Thoracic aorta (tissue), 2 donors: ENCODE measurements at regions not wholly inside any gene's neighbourhood (a gene's known extent, or its start where the extent isn't known, plus 50 kb on each side); places are given as distances from the start of the nearest gene placed in this dataset.

Experiments used
- ATAC-seq: fragments of 150-250 bp; one replicate; pipeline ENCODE4 v1.8.0; 2017; ENCODE audit warnings: low read depth; ENCODE audit not compliant: insufficient number of reproducible peaks, low FRiP score
- DNase-seq: peaks from one replicate; pipeline ENCODE4 v3.0.0-alpha.2; 2020; ENCODE audit warnings: low spot score
- H3K27ac ChIP-seq, 2 donors: fragments of 200-600 bp; sonication (generic); 1 replicate in 1 of 2; 2 replicates in 1 of 2; pipeline ENCODE4 v1.5.1; 2016; ENCODE audit warnings: mild to moderate bottlenecking in 2 of 2, moderate library complexity in 2 of 2
- H3K27me3 ChIP-seq: fragments of 200-600 bp; sonication (generic); replicated peaks from 2 replicates; pipeline ENCODE4 v1.6.0; 2016; ENCODE audit warnings: mild to moderate bottlenecking; ENCODE audit not compliant: insufficient read depth
- H3K36me3 ChIP-seq: fragments of 200-600 bp; sonication (generic); one replicate; pipeline ENCODE4 v1.5.1; 2016
- H3K4me1 ChIP-seq, 2 donors: fragments of 200-600 bp; sonication (generic); 1 replicate in 1 of 2; 2 replicates in 1 of 2; pipeline versions ENCODE4 v1.5.1 to v1.6.0; 2016; ENCODE audit warnings: low read depth in 2 of 2, mild to moderate bottlenecking in 1 of 2; ENCODE audit not compliant: control insufficient read depth in 1 of 2
- H3K4me3 ChIP-seq: fragments of 200-600 bp; sonication (generic); 2 replicates; pipeline ENCODE4 v1.5.1; 2016; ENCODE audit warnings: mild to moderate bottlenecking
- H3K9me3 ChIP-seq: fragments of 200-600 bp; sonication (generic); 2 replicates; pipeline ENCODE4 v1.5.1; 2016
- CTCF ChIP-seq: fragments of 200-600 bp; sonication (generic); IDR thresholded peaks from one replicate; pipeline ENCODE4 v1.5.1; 2019; ENCODE audit warnings: antibody characterized with exemption

DNA sequence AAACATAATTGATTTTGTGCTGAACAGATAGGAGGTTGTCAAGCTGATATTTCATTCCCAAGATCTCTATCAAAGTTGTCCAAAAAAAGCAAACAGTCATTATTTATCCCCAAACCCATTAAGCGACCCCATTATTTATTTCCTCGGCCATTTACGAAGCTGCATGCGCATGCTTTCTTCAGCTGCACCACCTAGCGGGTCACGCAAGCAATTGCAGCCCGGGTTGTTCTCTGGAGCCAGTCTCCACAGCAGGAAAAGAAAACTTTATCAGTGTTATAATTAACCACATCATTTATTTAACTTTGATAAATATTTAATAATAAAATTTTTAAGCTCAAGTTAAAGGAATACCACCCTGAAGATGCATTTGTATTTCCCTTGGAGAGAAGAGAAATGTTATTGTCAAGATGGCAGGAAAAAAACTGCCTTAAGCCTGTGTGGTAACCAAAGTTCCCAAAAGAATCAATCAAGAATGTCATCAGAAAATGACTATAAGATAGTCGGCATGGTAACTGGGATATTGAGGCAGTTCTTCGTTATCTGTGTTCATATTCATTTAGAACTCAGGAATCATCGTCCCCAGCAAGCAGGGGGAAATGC, 304.7 kb downstream of the FBXO15 start:
- peak overlapping the region; percentile 45 for H3K4me3 ChIP-seq
- H3K4me1 ChIP-seq: no peaks in the 10 kb centered on the region
- peak; percentile 68 for TF ChIP-seq CTCF
- no peaks in the 10 kb centered on the region for H3K9me3 ChIP-seq
- ATAC-seq: no peak
- H3K27ac ChIP-seq: no peak overlapping the region
- no peaks in the 10 kb centered on the region for H3K36me3 ChIP-seq
- no peaks in the 10 kb centered on the region for H3K27me3 ChIP-seq
- no peak for DNase-seq

DNA sequence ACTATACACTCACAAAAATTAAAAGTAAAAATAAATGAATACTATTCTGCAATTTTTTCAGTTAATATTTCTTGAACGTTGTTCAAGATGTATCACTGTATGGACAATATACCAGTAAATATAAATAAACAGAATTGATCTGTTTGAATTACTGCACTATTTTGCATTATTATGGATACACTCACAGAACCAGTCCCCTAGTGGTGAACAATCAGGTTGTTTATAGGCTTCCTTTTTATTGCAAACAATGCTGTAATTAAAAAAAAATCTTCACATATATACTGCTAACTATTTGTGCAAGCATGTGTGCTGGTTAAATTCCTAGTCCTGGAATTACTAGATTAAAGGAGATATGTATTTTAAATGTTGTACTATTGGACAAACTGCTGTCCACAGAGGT, 306.0 kb downstream of the FBXO15 start:
- H3K27ac ChIP-seq: no peak overlapping the region
- H3K4me1 ChIP-seq: no peaks in the 10 kb centered on the region
- ATAC-seq (no peak), DNase-seq (no peak)
- no peak for TF ChIP-seq CTCF
- H3K4me3 ChIP-seq: no peak overlapping the region
- H3K9me3 ChIP-seq: no peaks in the 10 kb centered on the region
- H3K36me3 ChIP-seq: no peaks in the 10 kb centered on the region
- no peaks in the 10 kb centered on the region for H3K27me3 ChIP-seq

DNA sequence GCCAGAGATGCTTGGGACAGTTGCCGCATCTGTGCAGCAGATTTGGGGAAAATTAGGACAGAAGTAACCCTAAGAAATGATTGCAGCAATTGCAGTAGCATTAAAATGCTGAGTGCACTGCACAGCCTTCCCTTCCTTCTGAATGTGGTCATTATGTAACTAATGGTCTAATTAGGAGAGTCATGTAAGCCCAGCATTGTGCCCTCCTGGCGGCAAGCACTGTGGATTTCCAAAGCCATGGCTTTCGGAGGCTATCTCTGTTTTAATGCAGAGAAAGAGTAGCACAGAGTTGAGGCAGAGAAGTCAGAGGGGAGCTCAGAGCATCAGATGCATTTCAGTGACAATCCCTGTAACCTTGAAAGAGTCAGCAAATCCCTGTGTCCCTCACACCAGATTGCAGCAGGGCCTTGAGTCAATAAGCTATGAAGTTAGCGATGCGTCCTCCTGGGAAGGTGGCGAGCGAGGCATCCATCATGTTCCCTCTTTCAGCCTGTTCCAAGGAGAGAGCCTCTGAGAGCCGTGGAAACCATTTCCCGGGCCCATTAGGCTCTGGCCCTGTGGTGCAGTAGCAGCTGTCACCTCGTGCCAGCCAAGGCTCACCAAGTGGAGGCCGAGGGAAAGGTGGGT, 307.2 kb downstream of the FBXO15 start:
- no peak overlapping the region for H3K27ac ChIP-seq
- no peaks in the 10 kb centered on the region for H3K9me3 ChIP-seq
- no peak for TF ChIP-seq CTCF
- no peak for DNase-seq
- no peaks in the 10 kb centered on the region for H3K36me3 ChIP-seq
- ATAC-seq: no peak
- H3K4me3 ChIP-seq: no peak overlapping the region
- H3K4me1 ChIP-seq: no peaks in the 10 kb centered on the region
- no peaks in the 10 kb centered on the region for H3K27me3 ChIP-seq

GRCh38 chr18:73839441-73839840, 308.2 kb downstream of the FBXO15 start:
- no peak for ATAC-seq
- no peak for TF ChIP-seq CTCF
- Histone ChIP-seq H3K9me3 (no peaks in the 10 kb centered on the region), H3K4me1 (no peaks in the 10 kb centered on the region), H3K36me3 (no peaks in the 10 kb centered on the region), H3K27ac (no peak overlapping the region), H3K4me3 (no peak overlapping the region), H3K27me3 (no peaks in the 10 kb centered on the region)
- no peak for DNase-seq

DNA sequence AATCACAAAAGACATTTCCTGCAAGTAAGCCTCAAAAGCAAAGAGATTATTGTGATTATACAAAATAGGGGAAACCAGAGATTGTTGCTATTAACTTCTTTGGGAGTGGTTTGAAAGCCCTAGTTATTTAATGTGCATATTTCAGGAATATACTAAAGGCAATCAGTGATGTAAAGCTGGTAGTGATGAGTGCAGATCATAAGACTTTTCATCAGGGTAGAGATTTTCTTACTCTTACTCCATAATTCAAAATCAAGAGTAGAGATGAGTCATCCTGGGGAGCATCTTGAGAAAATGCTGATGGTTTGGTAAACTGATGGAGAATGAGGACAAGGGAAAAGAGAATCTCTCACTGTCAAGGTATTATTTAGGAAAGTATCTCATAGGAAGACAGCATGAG, 309.5 kb downstream of the FBXO15 start:
- Histone ChIP-seq H3K9me3 (no peaks in the 10 kb centered on the region), H3K27ac (no peak overlapping the region), H3K27me3 (no peaks in the 10 kb centered on the region), H3K36me3 (no peaks in the 10 kb centered on the region), H3K4me3 (no peak overlapping the region), H3K4me1 (no peaks in the 10 kb centered on the region)
- DNase-seq (no peak), ATAC-seq (no peak)
- no peak for TF ChIP-seq CTCF
